Right lobe of liver (tissue), 4 donors: ENCODE measurements at regions not wholly inside any gene's neighbourhood (a gene's known extent, or its start where the extent isn't known, plus 50 kb on each side); places are given as distances from the start of the nearest gene placed in this dataset.

Source experiments
- POLR2A ChIP-seq: fragments of 450-650 bp; IDR thresholded peaks from one replicate; pipeline ENCODE4 v1.6.1; 2017; ENCODE audit warnings: antibody characterized with exemption, mild to moderate bottlenecking
- TF ChIP-seq, protein P1 (sequence below), 4 donors: fragments of 200-600 bp in 3 of 4; fragments of 450-650 bp in 1 of 4; IDR thresholded peaks; one replicate each; pipeline versions ENCODE4 v1.5.1 to v1.8.0; 2016 to 2022; ENCODE audit warnings: antibody characterized with exemption in 4 of 4, mild to moderate bottlenecking in 2 of 4
- donor health status: DM: no; HTN: no; CAD: no.
- donor health status: DM: no; HTN: no; CAD: no.
- donor health status: DM: no; HTN: yes; CAD: no.

DNA sequence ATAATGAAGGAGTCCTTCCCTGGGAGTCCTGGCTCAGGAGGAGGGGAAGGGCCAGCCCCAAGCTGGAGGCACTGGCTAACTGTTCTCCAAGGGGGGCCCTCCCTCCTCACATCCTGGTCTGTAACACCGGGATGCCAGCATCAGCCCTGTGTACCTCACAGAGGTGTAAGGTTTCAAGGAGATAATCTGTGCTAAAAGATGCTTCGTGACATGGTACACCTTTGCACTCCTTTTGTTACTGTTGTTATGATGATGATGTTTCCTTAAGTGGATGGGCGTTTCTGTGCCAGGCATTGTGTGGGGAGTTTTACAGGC is 236.7 kb upstream of the TNRC6C start:
- TF ChIP-seq, protein P1, sequence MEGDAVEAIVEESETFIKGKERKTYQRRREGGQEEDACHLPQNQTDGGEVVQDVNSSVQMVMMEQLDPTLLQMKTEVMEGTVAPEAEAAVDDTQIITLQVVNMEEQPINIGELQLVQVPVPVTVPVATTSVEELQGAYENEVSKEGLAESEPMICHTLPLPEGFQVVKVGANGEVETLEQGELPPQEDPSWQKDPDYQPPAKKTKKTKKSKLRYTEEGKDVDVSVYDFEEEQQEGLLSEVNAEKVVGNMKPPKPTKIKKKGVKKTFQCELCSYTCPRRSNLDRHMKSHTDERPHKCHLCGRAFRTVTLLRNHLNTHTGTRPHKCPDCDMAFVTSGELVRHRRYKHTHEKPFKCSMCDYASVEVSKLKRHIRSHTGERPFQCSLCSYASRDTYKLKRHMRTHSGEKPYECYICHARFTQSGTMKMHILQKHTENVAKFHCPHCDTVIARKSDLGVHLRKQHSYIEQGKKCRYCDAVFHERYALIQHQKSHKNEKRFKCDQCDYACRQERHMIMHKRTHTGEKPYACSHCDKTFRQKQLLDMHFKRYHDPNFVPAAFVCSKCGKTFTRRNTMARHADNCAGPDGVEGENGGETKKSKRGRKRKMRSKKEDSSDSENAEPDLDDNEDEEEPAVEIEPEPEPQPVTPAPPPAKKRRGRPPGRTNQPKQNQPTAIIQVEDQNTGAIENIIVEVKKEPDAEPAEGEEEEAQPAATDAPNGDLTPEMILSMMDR (IDR thresholded peaks at IDR 0.05) = no peak
- no peak for TF ChIP-seq POLR2A
